ENCODE measurements at regions not wholly inside any gene's neighbourhood (a gene's known extent, or its start where the extent isn't known, plus 50 kb on each side); places are given as distances from the start of the nearest gene placed in this dataset.

GRCh38 chr2:120985174-120985996 is 249.7 kb downstream of the GLI2 start:
- TF ChIP-seq CTCF (IDR thresholded peaks at IDR 0.05) (no peak), REST (IDR thresholded peaks at IDR 0.05) (no peak), PBX3 (IDR thresholded peaks at IDR 0.05) (no peak), HOXB13 (CRISPR knock-in tag; IDR thresholded peaks at IDR 0.05; ENCODE audit: low read depth) (no peak), POLR2AphosphoS2 (conservative IDR thresholded peaks at IDR 0.05; ENCODE audit: low read length) (no peak)
